A549 (cell line): ENCODE measurements at regions not wholly inside any gene's neighbourhood (a gene's known extent, or its start where the extent isn't known, plus 50 kb on each side); places are given as distances from the start of the nearest gene placed in this dataset.

ENCODE experiments used
- CHD2 ChIP-seq: fragments of 150-350 bp; IDR thresholded peaks from 2 replicates; pipeline ENCODE4 v1.6.1; 2014; ENCODE audit warnings: low read length; ENCODE audit not compliant: partially characterized antibody
- EHF ChIP-seq: fragments of 250-450 bp; sonication (Bioruptor Pico); IDR thresholded peaks from 2 replicates; pipeline ENCODE4 v1.5.0; 2020; ENCODE audit warnings: mild to moderate bottlenecking
- EP300 ChIP-seq, 2 experiments: fragments of >200 bp; sonication (Bioruptor Twin); formaldehyde crosslinking; IDR thresholded peaks; 2 replicates in 1 of 2; 3 replicates in 1 of 2; pipeline ENCODE4 v1.6.1; 2016 to 2017
- FOXS1 ChIP-seq: fragments of 250-450 bp; sonication (Bioruptor Pico); IDR thresholded peaks from 2 replicates; pipeline ENCODE4 v1.5.0; 2020; ENCODE audit warnings: mild to moderate bottlenecking, moderate library complexity
- GATA3 ChIP-seq: IDR thresholded peaks from 2 replicates; pipeline ENCODE4 v1.6.1; 2012; ENCODE audit warnings: borderline replicate concordance
- MYC ChIP-seq: IDR thresholded peaks from 2 replicates; pipeline ENCODE4 v1.6.1; 2012; ENCODE audit warnings: mild to moderate bottlenecking, inconsistent platforms, low read length, improper control_type of control experiment, borderline replicate concordance
- NR3C1 ChIP-seq: fragments of >200 bp; sonication (Bioruptor Twin); formaldehyde crosslinking; IDR thresholded peaks from 3 replicates; pipeline ENCODE4 v1.6.1; 2017
- POLR2A ChIP-seq: IDR thresholded peaks from 2 replicates; pipeline ENCODE4 v1.6.1; 2012; ENCODE audit warnings: mild to moderate bottlenecking, low read length
- RAD21 ChIP-seq, 2 experiments: fragments of >200 bp in 1 of 2; sonication (Bioruptor Twin) in 1 of 2; formaldehyde crosslinking in 1 of 2; IDR thresholded peaks in 1 of 2; conservative IDR thresholded peaks in 1 of 2; 2 replicates in 1 of 2; 3 replicates in 1 of 2; pipeline ENCODE4 v1.6.1; 2012 to 2018; ENCODE audit warnings: inconsistent platforms in 1 of 2
- RARB ChIP-seq: fragments of 250-450 bp; sonication (Bioruptor Pico); IDR thresholded peaks from 2 replicates; pipeline ENCODE4 v1.8.0; 2021; ENCODE audit warnings: mild to moderate bottlenecking, moderate library complexity
- RNF2 ChIP-seq: fragments of 200-600 bp; sonication (generic); IDR thresholded peaks from 2 replicates; pipeline ENCODE4 v1.6.1; 2016; ENCODE audit warnings: low read depth, mild to moderate bottlenecking, antibody characterized with exemption, moderate library complexity, borderline replicate concordance
- TF ChIP-seq, protein P1 (sequence below): fragments of 250-450 bp; sonication (Bioruptor Pico); IDR thresholded peaks from 2 replicates; pipeline ENCODE4 v1.5.0; 2020; ENCODE audit warnings: low read depth, mild to moderate bottlenecking, moderate library complexity
- TF ChIP-seq, protein P2 (sequence below): fragments of >200 bp; sonication (Bioruptor Twin); formaldehyde crosslinking; IDR thresholded peaks from 3 replicates; pipeline ENCODE4 v1.5.1; 2016
- TF ChIP-seq, protein P3 (sequence below): fragments of 200-600 bp; sonication (generic); IDR thresholded peaks from 2 replicates; pipeline ENCODE4 v1.6.1; 2016; ENCODE audit warnings: antibody characterized with exemption, mild to moderate bottlenecking, moderate library complexity

DNA sequence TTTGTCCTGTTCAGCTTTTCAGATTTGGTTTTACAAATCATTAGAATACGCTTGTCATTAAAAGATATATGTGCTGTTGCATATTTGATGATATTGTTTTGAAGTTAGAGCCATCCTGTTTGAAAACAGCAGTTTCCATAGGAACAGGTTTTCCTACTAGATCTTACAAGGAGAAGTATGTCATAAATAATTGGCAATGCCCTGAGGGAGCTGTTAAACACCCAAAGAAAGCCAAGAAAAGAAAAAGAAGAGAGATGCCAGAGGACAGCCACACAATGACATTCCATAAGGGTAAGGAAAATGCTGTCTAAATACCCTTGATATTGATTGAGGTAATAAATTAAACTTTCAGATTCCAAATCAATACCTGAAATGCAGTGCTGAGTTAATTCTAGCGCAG is 392.2 kb upstream of the CRIM1 start:
- TF ChIP-seq, protein P1, sequence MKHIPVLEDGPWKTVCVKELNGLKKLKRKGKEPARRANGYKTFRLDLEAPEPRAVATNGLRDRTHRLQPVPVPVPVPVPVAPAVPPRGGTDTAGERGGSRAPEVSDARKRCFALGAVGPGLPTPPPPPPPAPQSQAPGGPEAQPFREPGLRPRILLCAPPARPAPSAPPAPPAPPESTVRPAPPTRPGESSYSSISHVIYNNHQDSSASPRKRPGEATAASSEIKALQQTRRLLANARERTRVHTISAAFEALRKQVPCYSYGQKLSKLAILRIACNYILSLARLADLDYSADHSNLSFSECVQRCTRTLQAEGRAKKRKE (CRISPR knock-in tag) = no peak
- TF ChIP-seq, protein P2, sequence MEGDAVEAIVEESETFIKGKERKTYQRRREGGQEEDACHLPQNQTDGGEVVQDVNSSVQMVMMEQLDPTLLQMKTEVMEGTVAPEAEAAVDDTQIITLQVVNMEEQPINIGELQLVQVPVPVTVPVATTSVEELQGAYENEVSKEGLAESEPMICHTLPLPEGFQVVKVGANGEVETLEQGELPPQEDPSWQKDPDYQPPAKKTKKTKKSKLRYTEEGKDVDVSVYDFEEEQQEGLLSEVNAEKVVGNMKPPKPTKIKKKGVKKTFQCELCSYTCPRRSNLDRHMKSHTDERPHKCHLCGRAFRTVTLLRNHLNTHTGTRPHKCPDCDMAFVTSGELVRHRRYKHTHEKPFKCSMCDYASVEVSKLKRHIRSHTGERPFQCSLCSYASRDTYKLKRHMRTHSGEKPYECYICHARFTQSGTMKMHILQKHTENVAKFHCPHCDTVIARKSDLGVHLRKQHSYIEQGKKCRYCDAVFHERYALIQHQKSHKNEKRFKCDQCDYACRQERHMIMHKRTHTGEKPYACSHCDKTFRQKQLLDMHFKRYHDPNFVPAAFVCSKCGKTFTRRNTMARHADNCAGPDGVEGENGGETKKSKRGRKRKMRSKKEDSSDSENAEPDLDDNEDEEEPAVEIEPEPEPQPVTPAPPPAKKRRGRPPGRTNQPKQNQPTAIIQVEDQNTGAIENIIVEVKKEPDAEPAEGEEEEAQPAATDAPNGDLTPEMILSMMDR = no peak
- TF ChIP-seq CHD2 (no peak), POLR2A (no peak), RAD21 (conservative IDR thresholded peaks at IDR 0.05 in 1 of 2, IDR thresholded peaks at IDR 0.05 in 1 of 2) (no peak), EHF (CRISPR knock-in tag) (no peak), MYC (no peak), FOXS1 (CRISPR knock-in tag) (no peak), NR3C1 (no peak), RARB (CRISPR knock-in tag) (no peak), GATA3 (no peak), EP300 (IDR thresholded peaks at IDR 0.05) (no peak), RNF2 (no peak)
- TF ChIP-seq, protein P3, sequence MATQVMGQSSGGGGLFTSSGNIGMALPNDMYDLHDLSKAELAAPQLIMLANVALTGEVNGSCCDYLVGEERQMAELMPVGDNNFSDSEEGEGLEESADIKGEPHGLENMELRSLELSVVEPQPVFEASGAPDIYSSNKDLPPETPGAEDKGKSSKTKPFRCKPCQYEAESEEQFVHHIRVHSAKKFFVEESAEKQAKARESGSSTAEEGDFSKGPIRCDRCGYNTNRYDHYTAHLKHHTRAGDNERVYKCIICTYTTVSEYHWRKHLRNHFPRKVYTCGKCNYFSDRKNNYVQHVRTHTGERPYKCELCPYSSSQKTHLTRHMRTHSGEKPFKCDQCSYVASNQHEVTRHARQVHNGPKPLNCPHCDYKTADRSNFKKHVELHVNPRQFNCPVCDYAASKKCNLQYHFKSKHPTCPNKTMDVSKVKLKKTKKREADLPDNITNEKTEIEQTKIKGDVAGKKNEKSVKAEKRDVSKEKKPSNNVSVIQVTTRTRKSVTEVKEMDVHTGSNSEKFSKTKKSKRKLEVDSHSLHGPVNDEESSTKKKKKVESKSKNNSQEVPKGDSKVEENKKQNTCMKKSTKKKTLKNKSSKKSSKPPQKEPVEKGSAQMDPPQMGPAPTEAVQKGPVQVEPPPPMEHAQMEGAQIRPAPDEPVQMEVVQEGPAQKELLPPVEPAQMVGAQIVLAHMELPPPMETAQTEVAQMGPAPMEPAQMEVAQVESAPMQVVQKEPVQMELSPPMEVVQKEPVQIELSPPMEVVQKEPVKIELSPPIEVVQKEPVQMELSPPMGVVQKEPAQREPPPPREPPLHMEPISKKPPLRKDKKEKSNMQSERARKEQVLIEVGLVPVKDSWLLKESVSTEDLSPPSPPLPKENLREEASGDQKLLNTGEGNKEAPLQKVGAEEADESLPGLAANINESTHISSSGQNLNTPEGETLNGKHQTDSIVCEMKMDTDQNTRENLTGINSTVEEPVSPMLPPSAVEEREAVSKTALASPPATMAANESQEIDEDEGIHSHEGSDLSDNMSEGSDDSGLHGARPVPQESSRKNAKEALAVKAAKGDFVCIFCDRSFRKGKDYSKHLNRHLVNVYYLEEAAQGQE = no peak
